ENCODE measurements at regions not wholly inside any gene's neighbourhood (a gene's known extent, or its start where the extent isn't known, plus 50 kb on each side); places are given as distances from the start of the nearest gene placed in this dataset.

GRCh38 chr13:83980331-83980730, 98.1 kb upstream of the SLITRK1 start:
- TF ChIP-seq CTCF (IDR thresholded peaks at IDR 0.05 in 4 of 5, conservative IDR thresholded peaks at IDR 0.05 in 1 of 5): no peak
- TF ChIP-seq POLR2A (IDR thresholded peaks at IDR 0.05): no peak
